Stimulated activated CD4-positive, alpha-beta T cell treated with anti-CD3 and anti-CD28 coated beads, Interleukin-1b, Interleukin-23, amount 100 ng/mL, for 24 hours (primary cell): ENCODE measurements at regions not wholly inside any gene's neighbourhood (a gene's known extent, or its start where the extent isn't known, plus 50 kb on each side); places are given as distances from the start of the nearest gene placed in this dataset.

Experiments used
- DNase-seq, 4 experiments: peaks; one replicate each; pipeline ENCODE4 v3.0.0-alpha.2; 2020; ENCODE audit warnings: low read depth in 4 of 4, low spot score in 1 of 4

DNA sequence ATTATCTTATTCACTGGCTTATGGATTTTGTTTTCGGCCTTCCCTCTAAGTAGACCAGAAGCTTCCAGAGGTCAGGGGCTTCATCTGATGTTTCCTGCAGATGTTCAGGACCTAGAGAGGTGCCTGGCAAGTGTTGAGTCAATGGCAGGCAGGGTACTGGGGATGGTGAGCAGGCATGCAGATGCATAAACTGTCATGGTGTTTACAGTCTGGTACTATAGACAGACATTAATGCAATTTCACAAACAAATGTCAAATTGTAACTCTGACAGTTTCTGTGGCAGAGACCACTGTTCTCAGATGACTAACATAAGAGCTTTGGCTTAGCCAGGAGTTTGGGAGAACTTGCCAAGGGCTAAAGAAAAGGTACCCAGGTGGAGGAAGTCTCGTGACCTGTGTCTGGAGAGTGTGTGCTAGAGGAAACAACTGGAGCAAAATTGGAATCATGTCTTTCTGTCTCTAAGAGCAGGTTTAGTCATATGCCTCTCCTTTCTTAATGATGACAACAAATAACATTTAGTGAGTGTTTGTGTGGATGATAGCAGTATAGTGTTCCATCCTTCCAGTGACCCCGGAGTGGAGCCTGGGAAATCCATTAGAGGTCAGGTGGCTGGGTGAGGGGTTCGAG, 53.7 kb upstream of the TRAK1 start:
- DNase-seq: no peak

DNA sequence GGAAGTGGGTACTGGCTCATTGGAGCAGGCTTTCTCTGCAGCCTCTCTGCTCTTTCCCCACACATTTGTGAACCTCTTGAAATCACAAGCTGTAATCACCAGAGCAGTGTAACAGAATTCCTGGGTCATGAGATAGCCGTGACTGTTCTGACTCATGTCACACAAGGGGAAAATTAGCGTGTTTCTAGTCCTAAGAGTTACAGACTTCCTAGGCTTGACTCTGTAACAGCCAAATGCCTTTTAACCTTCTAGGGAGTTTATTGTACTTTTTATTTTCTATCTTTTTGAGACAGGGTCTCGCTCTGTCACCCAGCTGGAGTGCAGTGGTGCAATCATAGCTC, 54.7 kb upstream of the TRAK1 start:
- DNase-seq: no peak

DNA sequence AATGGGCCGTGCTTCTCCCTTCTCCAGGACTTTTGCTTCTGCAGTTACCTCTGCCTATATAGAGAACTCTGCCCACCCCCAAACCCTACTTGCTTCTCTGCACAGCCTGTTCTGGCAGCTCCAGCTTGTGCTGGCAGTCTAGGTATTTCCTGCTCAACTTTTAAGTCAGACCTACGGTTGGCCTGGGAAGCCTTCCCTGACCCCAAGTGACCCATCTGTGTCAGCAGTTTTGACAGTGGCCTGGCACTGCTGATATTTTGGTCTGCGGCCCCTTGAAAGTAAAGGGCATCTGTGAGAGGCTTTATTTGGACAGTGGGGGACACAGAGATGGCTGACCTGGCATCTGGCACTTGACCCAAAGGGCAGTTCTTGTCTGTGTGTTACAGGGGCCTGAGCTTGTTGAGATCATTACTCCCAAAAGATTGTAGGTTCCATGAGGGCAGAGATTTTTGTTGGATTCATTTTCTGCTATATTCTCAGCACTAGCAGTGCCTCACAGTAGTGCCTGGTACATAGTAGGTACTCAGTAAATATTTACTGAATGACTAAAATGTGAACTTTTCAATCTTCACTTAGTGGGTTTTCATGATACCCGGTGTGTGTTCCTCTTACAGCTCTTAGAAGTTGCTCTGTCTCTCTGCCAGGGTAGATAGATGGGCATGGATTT, 55.2 kb upstream of the TRAK1 start:
- no peak for DNase-seq

DNA sequence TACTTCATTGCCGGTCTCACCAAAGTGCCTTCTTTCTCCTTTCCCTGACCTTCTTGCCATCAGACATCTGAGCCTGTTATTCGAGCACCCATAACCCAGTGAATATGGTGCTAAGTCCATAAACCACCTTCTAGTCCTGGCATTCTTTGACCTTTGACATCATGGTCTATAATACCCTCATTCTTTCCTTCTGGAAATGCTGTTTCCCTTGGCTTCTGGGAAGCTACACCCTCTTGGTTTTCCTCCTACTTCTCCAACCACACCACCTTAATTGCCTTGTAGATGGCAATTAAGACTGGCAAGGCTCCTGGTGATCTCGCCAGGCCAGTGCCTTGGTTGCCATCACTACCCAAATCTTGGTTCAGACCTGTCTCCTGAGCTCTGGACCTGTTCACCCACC, 56.1 kb upstream of the TRAK1 start:
- DNase-seq: no peak

DNA sequence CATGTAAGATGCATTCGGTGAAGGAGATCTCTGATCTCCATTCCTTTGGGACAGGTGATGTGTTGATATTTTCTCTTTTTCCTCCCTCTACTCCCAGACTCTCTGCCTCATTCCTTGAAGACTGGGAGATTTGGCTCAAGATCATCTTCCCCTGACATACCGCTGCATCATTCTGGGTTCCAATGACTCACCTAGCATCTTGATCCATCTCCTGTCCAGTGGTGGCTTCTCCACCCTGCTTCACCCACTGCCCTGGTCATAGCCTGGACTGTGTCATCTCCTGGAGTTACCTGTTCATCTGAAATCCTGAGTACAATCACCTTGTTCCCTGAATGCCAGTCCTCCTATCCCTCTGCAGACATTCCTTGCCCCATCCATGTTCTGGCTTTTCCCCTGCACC, 57.4 kb upstream of the TRAK1 start:
- no peak for DNase-seq

- no peak for DNase-seq
Measured at GRCh38 chr3:42032693-42033349, 58.3 kb upstream of the TRAK1 start.

DNA sequence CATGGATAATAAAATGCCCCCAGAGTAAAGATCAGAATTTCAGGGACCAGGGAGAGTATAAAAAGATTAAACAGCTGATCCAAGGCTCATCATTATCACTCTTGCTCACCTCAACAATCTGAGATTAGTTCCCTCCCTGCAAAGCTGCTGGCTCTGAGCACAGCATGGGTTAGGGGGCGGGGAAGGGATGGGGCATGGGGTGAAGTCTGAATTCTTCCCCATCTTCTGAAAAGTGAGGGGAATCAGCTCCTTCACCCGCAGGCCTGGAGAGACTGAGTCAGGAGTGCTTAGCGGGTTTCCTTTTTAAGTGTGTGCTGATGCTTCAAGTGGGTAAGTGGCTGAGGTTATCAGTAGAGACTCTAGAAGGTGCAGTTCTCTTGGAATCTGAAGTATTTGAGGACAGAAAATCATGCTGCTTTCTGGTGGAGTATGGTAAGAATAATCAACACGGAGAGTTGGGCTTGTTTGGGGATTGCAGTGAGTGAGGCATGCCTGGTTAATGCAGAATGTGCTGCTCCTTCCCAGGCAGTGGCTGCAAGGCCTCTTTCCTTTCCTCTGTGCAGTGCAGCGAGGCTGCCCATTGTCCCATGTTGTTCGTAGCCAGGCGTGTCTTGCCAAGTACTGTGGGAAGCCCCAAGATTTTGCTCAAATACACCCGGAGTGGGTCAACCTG, 59.2 kb upstream of the TRAK1 start:
- no peak for DNase-seq

- DNase-seq: no peak
Measured at GRCh38 chr3:42028474-42028873, 62.7 kb upstream of the TRAK1 start.

- DNase-seq: no peak
Measured at GRCh38 chr3:42027571-42027970, 63.6 kb upstream of the TRAK1 start.

DNA sequence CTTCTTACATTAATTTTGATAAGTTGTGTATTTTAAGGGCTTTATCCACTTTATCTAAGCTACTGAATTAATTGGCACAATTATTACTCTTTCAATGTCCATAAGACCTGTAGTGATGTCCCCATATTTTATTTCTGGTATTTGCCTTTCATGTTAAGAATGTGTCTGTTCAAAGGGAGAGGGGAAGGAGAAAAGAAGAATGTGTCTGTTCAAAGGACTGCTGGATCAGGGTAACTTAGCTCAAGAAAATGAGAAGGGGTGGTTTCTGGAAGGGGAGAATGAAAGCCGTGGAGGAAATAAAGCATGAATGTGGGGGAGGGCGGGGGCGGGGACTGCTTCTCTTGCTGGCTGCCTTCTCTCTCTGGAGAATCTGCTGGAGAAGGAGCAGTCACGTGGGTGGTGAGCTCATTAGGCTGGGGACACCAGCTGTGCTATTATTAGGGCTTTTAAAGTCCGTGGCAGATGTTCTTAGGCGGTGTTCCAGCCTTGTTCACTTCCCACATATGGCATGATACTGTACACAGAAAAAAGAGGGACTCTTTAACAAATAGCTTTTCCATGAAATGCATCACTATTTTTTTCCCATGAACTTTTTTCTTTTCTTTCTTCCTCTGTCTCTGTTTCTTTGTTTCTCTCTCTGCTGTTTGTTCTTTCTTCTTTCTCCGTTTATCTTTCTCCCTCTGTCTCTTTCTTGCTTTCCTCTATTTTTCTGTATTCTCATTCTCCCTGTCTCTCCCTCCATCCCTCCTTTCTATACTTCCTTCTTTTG, 63.7 kb upstream of the ULK4 start:
- DNase-seq: no peak

DNA sequence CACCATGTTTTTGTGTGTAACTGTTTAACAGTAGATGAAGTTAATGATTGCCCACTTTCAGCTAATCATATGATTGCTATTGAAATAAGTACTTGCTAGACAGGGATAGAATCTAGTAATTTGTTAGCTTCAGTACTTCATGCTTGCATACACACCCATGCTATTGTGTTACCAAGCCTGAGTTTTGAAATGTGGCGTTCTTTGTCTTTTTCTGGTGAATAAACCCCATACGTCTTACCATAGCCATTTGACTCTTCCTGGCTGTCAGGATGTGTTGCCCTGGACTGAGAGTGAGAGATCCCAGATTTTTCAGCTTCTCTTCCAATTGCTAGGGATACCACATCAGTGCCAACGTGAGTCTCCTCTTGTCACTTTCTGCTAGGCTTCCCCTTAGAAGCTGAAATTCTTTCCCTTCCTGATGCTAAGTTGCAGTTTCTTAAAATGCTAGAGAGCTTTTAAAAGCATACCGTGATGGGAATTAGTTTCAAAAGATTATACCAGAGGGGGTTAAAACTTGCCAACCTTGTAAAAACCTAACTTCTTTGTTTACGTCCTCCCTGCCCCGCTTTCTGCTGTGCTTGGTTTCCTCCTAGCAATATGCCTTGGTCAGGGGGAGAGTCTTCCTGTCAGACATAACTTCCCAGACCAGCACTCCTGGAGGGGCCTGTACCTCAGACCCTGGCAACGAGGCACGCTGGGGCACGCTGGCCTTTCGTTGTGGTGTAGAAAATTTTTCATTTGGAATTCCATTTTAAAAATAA, 62.9 kb upstream of the ULK4 start:
- DNase-seq: no peak

DNA sequence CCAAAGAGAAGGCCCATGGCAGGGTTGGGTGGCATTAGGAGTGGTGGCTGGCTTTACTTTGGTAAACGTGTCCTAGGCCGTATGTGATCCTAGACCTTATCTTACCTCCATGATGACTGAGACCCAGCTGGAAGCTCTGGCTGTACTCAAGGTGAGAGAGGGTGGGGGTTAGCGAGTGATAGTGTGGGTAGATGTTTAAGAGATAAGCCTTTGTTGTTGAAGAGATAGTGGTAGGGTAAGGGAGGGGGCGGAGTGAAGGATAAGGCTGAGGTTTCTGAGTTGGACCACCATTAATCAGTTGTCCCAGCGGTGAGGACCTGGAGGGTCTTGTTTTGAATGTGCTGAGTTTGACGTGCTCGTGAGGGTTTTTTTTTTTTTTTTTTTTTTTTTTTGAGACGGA, 61.5 kb upstream of the ULK4 start:
- peak in 1 of 4 experiments; percentile 26 for DNase-seq

- DNase-seq: no peak
Measured at GRCh38 chr3:42022355-42022754, 60.5 kb upstream of the ULK4 start.

GRCh38 chr3:42020684-42021307, 58.9 kb upstream of the ULK4 start:
- no peak for DNase-seq

- no peak for DNase-seq
Measured at GRCh38 chr3:42019953-42020260, 58.0 kb upstream of the ULK4 start.

GRCh38 chr3:42019144-42019952, 57.4 kb upstream of the ULK4 start:
- DNase-seq: no peak

GRCh38 chr3:42014921-42015533, 53.1 kb upstream of the ULK4 start:
- DNase-seq: no peak

- no peak for DNase-seq
Measured at GRCh38 chr3:42014458-42014920, 52.6 kb upstream of the ULK4 start.
